ENCODE measurements at regions not wholly inside any gene's neighbourhood (a gene's known extent, or its start where the extent isn't known, plus 50 kb on each side); places are given as distances from the start of the nearest gene placed in this dataset.

GRCh38 chr3:1037631-1038030 lies 55.2 kb upstream of the CNTN6 start:
- intact Hi-C loops (cut with micrococcal nuclease): no loop called here
